Urothelium cell line (cell line): ENCODE measurements at regions not wholly inside any gene's neighbourhood (a gene's known extent, or its start where the extent isn't known, plus 50 kb on each side); places are given as distances from the start of the nearest gene placed in this dataset.
A peak's percentile ranks its signal among the peaks of the same experiment; 100 is the strongest.
"Not testable (repeated sequence)": the region's sequence is repeated elsewhere in the genome, so short reads cannot be mapped to it uniquely, and the experiment has no call there.

Experiments used
- DNase-seq: peaks from one replicate; pipeline ENCODE4 v3.0.0; 2011; ENCODE audit warnings: low spot score, mixed read lengths
- FAIRE-seq: peaks from 2 replicates; lab custom pipeline; 2011; peaks lifted over from hg19 to GRCh38; lab: Jason Lieb, UNC

GRCh38 chr3:74978684-74979083, 364.2 kb upstream of the CNTN3 start:
- no peak for FAIRE-seq
- no peak for DNase-seq

DNA sequence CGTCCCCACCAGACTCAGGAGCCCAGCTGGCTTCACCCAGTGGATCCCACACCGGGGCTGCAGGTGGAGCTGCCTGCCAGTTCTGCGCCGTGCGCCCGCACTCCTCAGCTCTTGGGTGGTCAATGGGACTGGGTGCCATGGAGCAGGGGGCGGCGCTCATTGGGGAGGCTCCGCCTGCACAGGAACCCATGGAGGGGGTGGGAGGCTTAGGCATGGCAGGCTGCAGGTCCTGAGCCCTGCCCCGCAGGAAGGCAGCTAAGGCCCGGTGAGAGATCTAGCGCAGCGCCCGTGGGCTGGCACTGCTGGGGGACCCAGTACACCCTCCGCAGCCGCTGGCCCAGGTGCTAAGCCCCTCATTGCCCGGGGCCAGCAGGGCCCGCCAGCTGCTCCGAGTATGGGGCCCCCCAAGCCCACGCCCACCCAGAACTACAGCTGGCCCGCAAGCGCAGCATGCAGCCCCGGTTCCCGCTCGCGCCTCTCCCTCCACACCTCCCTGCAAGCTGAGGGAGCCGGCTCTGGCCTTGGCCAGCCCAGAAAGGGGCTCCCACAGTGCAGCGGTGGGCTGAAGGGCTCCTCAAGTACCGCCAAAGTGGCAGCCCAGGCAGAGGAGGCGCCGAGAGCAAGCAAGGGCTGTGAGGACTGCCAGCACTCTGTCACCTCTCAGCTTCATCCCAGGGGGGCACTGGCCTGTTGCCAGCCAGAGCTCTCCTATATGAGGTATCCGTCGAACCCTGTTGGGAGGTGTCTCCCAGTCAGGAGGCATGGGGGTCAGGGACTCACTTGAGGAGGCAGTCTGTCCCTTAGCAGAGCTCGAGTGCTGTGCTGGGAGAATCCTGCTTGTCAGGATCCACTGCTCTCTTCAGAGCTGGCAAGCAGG, 370.8 kb upstream of the CNTN3 start:
- FAIRE-seq, DNase-seq: not testable (repeated sequence)

- DNase-seq (no peak), FAIRE-seq (no peak)
Observed at GRCh38 chr3:74988095-74988494, 373.6 kb upstream of the CNTN3 start.

GRCh38 chr3:74992898-74993297, 378.4 kb upstream of the CNTN3 start:
- FAIRE-seq (no peak), DNase-seq (no peak)

DNA sequence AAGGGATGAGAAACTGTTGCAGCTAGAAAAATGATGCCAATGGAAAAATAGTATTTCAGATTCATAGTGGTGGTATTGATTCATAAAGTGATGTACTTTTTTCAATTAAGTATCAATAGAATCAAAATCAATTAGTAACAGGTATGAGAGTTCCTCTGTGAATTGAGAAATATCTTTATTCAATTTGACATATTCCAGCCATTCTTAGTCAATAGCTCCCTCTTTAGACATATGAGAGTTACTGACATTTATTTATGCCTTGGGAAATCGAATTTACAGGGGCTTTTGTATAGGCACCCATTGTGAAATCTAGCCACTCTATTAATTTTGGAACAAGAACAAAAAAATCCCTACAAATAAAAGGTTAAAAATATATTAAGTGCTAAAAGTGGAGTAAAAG, 386.9 kb upstream of the CNTN3 start:
- peak; percentile 17 for DNase-seq
- no peak for FAIRE-seq

GRCh38 chr3:75012791-75013331, 398.4 kb upstream of the CNTN3 start:
- no peak for DNase-seq
- FAIRE-seq: no peak

DNA sequence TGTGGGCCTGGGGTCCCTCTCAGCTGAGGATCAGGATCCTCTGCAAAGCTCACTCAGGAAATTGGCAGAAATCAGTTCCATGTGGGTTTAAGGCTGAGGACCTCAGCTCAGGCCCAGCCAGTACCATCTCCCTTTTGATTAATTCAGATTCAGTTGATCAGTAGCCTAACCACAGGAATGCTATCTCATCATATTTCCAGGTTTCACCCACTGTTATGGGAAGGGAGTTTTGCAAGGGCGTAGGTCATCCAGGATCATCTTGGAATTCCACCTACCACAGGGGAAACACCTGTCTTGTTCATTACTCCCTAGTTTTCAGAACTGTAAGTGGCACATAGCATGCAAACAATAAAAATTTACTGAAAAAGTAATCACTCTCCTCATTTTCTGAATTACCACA, 399.5 kb upstream of the CNTN3 start:
- no peak for FAIRE-seq
- DNase-seq: no peak

DNA sequence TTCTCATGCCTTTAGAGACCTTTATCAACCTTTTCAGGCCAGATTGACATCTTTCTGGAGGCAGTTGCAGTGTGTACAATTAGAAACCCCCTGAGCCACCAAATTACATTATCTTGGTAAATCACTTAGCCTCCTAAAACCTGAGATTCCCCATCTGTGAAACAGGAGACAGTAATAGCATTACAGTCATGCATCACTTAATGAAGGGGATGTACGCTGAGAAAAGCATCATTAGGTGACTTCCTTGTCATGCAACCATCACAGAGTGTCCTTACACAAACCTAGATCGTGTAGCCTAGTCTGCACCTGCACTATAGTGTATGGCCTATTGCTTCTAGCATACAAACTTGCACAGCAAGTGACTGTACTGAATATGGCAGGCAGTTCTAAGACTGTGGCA, 400.8 kb upstream of the CNTN3 start:
- FAIRE-seq: no peak

GRCh38 chr3:75035146-75035545, 420.7 kb upstream of the CNTN3 start:
- FAIRE-seq: no peak

More for the DNA sequence above, 400.8 kb upstream of the CNTN3 start:
- DNase-seq: no peak

GRCh38 chr3:75042941-75043340, 428.5 kb upstream of the CNTN3 start:
- FAIRE-seq (no peak), DNase-seq (no peak)

More at GRCh38 chr3:75035146-75035545, 420.7 kb upstream of the CNTN3 start:
- DNase-seq: no peak

- FAIRE-seq: no peak
- no peak for DNase-seq
Observed at GRCh38 chr3:75048650-75049049, 434.2 kb upstream of the CNTN3 start.

- FAIRE-seq (no peak), DNase-seq (no peak)
Observed at GRCh38 chr3:75049533-75049932, 435.1 kb upstream of the CNTN3 start.

DNA sequence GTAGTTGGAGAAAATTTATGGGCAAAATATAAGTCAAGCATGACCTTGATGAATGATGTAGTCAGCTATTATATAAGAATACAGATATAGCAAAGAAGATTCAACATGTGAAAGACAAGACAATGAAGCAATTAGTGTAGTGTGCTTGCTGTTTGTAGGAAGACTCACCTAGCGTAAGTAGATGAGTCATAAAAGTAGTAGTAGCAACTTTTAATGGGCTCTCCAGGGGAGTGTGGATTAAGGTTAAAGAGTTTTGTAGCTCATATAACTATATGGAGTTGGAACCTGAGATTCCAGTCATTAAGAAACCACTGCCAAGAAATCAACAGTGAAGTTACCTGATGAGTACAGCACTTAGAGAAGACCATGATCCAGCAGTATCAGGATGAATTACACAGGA, 444.7 kb upstream of the CNTN3 start:
- DNase-seq (no peak), FAIRE-seq (no peak)

GRCh38 chr3:75061806-75062205, 447.3 kb upstream of the CNTN3 start:
- DNase-seq (no peak), FAIRE-seq (no peak)

GRCh38 chr3:75075158-75075557, 460.7 kb upstream of the CNTN3 start:
- FAIRE-seq (no peak), DNase-seq (no peak)

GRCh38 chr3:75076481-75076880, 462.0 kb upstream of the CNTN3 start:
- no peak for DNase-seq
- FAIRE-seq: no peak

GRCh38 chr3:75078290-75078689, 463.8 kb upstream of the CNTN3 start:
- FAIRE-seq: no peak
- DNase-seq: no peak

DNA sequence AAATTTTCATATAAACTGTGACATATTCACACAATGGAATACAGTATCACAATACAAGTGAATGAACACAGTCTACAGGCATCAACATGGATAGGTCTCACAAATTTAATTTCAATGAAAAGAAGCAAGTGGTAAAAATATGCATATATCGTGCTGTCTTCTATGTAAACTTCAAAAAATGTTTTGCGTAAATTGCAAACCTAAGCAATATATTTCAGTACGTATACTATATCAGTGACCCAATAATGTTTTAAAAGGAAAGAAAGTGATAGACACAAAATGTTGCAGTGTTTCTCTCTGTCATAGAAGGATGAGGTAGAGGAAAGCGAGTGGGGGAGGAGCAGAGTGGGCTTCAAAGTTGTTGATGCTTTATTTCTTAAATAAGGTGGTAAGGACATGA, 468.4 kb upstream of the CNTN3 start:
- FAIRE-seq: no peak

GRCh38 chr3:75089841-75090240, 475.4 kb upstream of the CNTN3 start:
- FAIRE-seq: no peak
- no peak for DNase-seq

More for the DNA sequence above, 468.4 kb upstream of the CNTN3 start:
- DNase-seq: no peak

DNA sequence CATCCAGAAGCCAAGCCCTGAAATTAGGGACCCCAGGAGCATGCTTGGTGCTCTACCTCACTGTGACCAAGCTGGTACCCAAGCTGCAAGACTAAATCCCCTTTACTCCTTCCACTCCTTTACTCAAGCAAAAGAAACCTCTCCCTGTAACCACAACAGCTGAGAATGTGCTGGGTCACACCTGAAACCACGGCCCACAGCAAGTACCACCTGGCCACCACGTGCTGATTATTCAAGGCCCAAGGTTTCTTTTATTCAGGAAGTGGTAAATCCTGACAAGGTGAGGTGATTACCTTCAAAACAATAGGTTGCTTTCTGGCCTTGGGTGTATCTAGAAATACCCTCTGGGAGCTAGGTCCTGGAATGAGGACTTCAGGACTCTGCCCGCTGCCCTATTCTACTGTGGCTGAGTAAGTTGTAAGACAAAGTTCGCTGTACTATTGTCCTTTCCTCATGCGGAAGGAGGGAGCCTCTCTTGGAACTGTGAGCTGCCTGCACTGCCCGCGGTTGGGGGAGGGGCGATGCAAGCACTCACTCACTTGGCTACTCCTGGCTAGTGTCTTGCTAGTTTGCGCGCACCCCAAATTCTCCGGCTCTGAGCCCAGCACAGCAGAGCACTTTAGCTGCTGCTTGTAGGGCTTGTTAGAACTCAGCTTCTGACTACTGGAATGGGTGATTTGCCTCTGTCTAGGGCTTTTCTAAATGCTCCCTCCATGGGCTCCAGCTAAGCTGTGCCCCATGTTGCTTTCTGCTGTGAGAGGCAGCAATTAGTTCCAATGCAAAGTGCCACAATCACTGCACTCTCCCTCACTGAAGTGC, 487.1 kb upstream of the CNTN3 start:
- DNase-seq: peak; percentile 3

DNA sequence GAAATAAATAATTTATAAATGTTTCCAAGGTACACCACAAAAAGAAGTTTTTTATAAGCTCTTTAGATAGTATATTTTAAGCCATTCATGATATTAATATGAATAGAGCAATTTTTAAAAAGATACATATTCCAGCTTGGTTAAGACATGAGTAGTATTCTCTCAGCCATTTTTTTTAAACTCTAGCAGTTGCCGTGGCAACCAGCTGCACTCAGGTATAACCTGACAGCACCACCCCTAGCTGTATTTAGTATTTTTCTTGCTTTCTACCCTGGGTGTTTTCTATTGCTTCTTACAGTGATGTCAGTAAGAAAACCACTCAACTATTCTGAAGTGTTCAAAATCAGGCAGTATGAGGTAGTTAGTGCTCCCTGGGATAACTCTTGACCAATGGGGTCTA, 496.3 kb upstream of the CNTN3 start:
- DNase-seq (no peak), FAIRE-seq (no peak)

More for the DNA sequence above, 487.1 kb upstream of the CNTN3 start:
- no peak for FAIRE-seq

GRCh38 chr3:75115695-75116094, 501.2 kb upstream of the CNTN3 start:
- DNase-seq (no peak), FAIRE-seq (no peak)
